Activated naive CD8-positive, alpha-beta T cell (primary cell): ENCODE measurements at regions not wholly inside any gene's neighbourhood (a gene's known extent, or its start where the extent isn't known, plus 50 kb on each side); places are given as distances from the start of the nearest gene placed in this dataset.

Source experiments
- H3K27ac Mint-ChIP-seq: one replicate; pipeline ENCODE4 v1.8.0; 2021; ENCODE audit warnings: mixed read lengths
- H3K27me3 Mint-ChIP-seq: one replicate; pipeline ENCODE4 v1.8.0; 2021; ENCODE audit warnings: mixed read lengths
- H3K36me3 Mint-ChIP-seq: one replicate; pipeline ENCODE4 v1.8.0; 2021; ENCODE audit warnings: mixed read lengths
- H3K4me1 Mint-ChIP-seq: one replicate; pipeline ENCODE4 v1.8.0; 2021; ENCODE audit warnings: low read depth, mixed read lengths
- H3K4me3 Mint-ChIP-seq: one replicate; pipeline ENCODE4 v1.8.0; 2021; ENCODE audit warnings: mild to moderate bottlenecking, mixed read lengths
- H3K9me3 Mint-ChIP-seq: one replicate; pipeline ENCODE4 v1.8.0; 2021; ENCODE audit warnings: low read depth, mixed read lengths

DNA sequence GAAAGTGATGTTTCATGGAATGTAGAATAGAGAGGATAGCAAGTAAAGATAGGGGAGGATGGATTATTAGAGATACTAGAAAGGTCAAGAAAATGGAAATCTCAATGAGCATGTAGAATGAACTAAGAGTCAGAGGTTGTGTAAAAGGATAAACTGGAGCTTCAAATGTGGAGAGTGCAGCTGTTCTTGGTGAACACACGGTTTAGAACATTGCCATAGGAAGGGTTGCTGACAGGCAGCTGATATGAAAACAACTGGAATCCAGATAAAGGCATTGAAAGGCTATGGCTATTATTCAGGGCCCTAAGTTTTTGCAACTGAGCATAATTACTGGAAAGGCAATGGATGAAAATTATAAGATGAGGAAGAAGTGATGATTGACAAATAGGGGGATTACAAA is 239.6 kb upstream of the VEGFC start:
- Mint-ChIP-seq H3K27ac (no peak overlapping the region), H3K9me3 (no peaks in the 10 kb centered on the region), H3K4me3 (no peak overlapping the region), H3K36me3 (no peaks in the 10 kb centered on the region), H3K4me1 (no peaks in the 10 kb centered on the region), H3K27me3 (no peaks in the 10 kb centered on the region)

DNA sequence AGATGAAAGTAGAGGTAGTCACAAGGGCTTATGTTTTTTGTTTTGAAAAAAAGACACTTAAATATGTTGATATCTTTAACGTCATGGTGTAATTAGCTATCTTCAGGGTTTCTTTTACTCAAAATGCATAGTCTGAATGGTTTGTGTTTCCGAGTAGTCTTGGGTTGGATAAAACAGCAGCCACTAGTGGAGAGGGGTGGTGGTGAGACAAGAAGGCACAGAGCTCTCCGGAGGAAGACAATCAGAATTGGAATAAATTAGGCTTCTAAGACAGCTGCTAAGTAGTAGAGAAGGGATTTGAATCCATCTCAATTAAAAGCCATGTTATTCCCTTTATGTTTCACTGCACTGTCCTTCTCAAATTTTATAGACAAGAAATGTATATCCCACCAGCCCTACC is 240.4 kb upstream of the VEGFC start:
- Mint-ChIP-seq H3K36me3 (no peaks in the 10 kb centered on the region), H3K27me3 (peaks cover 3% of the 10 kb centered on the region), H3K4me3 (no peak overlapping the region), H3K4me1 (no peaks in the 10 kb centered on the region), H3K27ac (no peak overlapping the region), H3K9me3 (no peaks in the 10 kb centered on the region)

- no peak overlapping the region for H3K27ac Mint-ChIP-seq
- H3K4me3 Mint-ChIP-seq = no peak overlapping the region
- peaks cover 3% of the 10 kb centered on the region for H3K27me3 Mint-ChIP-seq
- no peaks in the 10 kb centered on the region for H3K4me1 Mint-ChIP-seq
- no peaks in the 10 kb centered on the region for H3K9me3 Mint-ChIP-seq
- H3K36me3 Mint-ChIP-seq = no peaks in the 10 kb centered on the region
Observed at GRCh38 chr4:177033632-177034031, 240.9 kb upstream of the VEGFC start.

GRCh38 chr4:177041356-177041755 is 248.6 kb upstream of the VEGFC start:
- Mint-ChIP-seq H3K27me3 (peaks cover 3% of the 10 kb centered on the region), H3K4me1 (no peaks in the 10 kb centered on the region), H3K27ac (no peak overlapping the region), H3K36me3 (no peaks in the 10 kb centered on the region), H3K4me3 (no peak overlapping the region), H3K9me3 (no peaks in the 10 kb centered on the region)

- H3K27ac Mint-ChIP-seq = no peak overlapping the region
- H3K4me3 Mint-ChIP-seq = no peak overlapping the region
- H3K4me1 Mint-ChIP-seq = no peaks in the 10 kb centered on the region
- peaks cover 4% of the 10 kb centered on the region for H3K27me3 Mint-ChIP-seq
- H3K36me3 Mint-ChIP-seq = no peaks in the 10 kb centered on the region
- H3K9me3 Mint-ChIP-seq = no peaks in the 10 kb centered on the region
Observed at GRCh38 chr4:177047070-177047850, 254.5 kb upstream of the VEGFC start.

DNA sequence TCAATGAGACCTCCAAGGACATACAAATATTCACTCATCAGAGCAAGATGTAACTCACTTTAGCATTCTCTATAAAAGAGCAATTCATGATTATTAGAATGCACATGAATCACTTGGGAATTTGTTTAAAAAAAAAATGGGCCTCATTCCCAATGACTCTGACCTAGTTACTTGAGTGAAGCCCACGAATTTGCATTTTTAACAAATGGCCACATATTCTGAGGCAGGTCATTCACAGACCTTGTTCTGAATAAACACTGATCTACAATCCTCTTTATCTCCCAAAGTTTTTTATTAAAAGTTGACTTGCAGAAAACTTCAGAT is 255.1 kb upstream of the VEGFC start:
- no peak overlapping the region for H3K27ac Mint-ChIP-seq
- H3K9me3 Mint-ChIP-seq = no peaks in the 10 kb centered on the region
- H3K4me3 Mint-ChIP-seq = no peak overlapping the region
- no peaks in the 10 kb centered on the region for H3K4me1 Mint-ChIP-seq
- H3K36me3 Mint-ChIP-seq = no peaks in the 10 kb centered on the region
- peaks cover 4% of the 10 kb centered on the region for H3K27me3 Mint-ChIP-seq

DNA sequence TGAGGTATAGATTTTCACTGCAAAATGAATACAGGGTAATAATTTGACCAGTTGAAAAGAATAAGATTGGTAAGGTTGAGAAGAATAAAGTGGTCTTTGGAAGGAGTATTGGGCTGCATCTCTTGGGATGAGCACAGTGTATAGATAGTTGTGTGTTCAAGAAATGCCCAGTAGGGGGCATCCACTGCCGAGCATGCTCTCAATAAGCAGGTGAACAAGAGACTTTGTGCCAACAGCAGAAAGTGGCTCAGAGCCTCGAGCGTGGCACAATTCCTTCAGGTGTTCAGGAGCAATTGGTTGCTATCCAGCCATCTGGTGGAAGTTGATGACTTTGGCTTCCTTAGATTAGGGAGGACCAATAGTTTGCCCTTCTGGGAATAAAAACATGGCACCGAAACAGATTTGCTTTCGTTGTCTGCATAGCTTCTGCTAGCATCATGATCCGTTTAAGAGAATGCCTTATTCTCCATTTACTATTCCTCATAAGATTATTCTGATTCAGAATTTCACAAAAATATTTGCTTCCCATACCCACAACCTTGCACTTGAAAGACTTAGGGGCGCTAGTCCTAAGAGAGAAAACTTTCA is 258.1 kb upstream of the NEIL3 start:
- Mint-ChIP-seq H3K27me3 (peaks cover 6% of the 10 kb centered on the region), H3K4me1 (no peaks in the 10 kb centered on the region), H3K36me3 (no peaks in the 10 kb centered on the region), H3K9me3 (no peaks in the 10 kb centered on the region), H3K4me3 (no peak overlapping the region), H3K27ac (no peak overlapping the region)

GRCh38 chr4:177052211-177052934 is 257.3 kb upstream of the NEIL3 start:
- Mint-ChIP-seq H3K4me3 (no peak overlapping the region), H3K36me3 (no peaks in the 10 kb centered on the region), H3K4me1 (no peaks in the 10 kb centered on the region), H3K9me3 (no peaks in the 10 kb centered on the region), H3K27me3 (peaks cover 6% of the 10 kb centered on the region), H3K27ac (no peak overlapping the region)

- H3K36me3 Mint-ChIP-seq = no peaks in the 10 kb centered on the region
- H3K4me1 Mint-ChIP-seq = no peaks in the 10 kb centered on the region
- no peaks in the 10 kb centered on the region for H3K9me3 Mint-ChIP-seq
- H3K27ac Mint-ChIP-seq = no peak overlapping the region
- no peak overlapping the region for H3K4me3 Mint-ChIP-seq
- peaks cover 5% of the 10 kb centered on the region for H3K27me3 Mint-ChIP-seq
Observed at GRCh38 chr4:177057186-177057585, 252.5 kb upstream of the NEIL3 start.

DNA sequence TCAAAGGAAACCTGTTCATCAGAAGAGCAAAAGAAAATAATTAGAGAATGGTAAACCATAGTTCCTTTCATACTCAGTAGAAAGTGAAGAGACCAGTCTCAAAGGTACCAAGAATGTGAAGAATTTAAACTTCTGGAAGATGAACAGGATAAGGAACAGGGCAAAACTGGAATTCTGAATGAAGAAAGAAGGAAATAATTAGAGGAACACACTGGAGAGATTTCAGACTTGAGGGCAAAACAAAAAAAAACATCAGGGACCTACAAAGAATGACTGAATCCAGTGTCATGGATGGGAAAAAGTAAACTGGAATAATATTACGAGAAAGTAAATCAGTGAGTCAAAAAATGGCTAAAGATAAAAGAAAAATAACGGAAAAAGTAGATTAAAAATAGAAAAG is 245.6 kb upstream of the NEIL3 start:
- Mint-ChIP-seq H3K9me3 (no peaks in the 10 kb centered on the region), H3K36me3 (no peaks in the 10 kb centered on the region), H3K4me3 (no peak overlapping the region), H3K27me3 (peaks cover 3% of the 10 kb centered on the region), H3K4me1 (no peaks in the 10 kb centered on the region), H3K27ac (no peak overlapping the region)

GRCh38 chr4:177064729-177065394 is 244.8 kb upstream of the NEIL3 start:
- Mint-ChIP-seq H3K27ac (no peak overlapping the region), H3K27me3 (no peaks in the 10 kb centered on the region), H3K9me3 (no peaks in the 10 kb centered on the region), H3K4me1 (no peaks in the 10 kb centered on the region), H3K36me3 (no peaks in the 10 kb centered on the region), H3K4me3 (no peak overlapping the region)

GRCh38 chr4:177066746-177067145 is 242.9 kb upstream of the NEIL3 start:
- Mint-ChIP-seq H3K27ac (no peak overlapping the region), H3K4me1 (no peaks in the 10 kb centered on the region), H3K27me3 (no peaks in the 10 kb centered on the region), H3K9me3 (no peaks in the 10 kb centered on the region), H3K4me3 (no peak overlapping the region), H3K36me3 (no peaks in the 10 kb centered on the region)

- H3K36me3 Mint-ChIP-seq = no peaks in the 10 kb centered on the region
- no peak overlapping the region for H3K4me3 Mint-ChIP-seq
- H3K4me1 Mint-ChIP-seq = no peaks in the 10 kb centered on the region
- no peaks in the 10 kb centered on the region for H3K9me3 Mint-ChIP-seq
- no peaks in the 10 kb centered on the region for H3K27me3 Mint-ChIP-seq
- H3K27ac Mint-ChIP-seq = no peak overlapping the region
Observed at GRCh38 chr4:177070533-177071058, 239.1 kb upstream of the NEIL3 start.

GRCh38 chr4:177077095-177077971 is 232.3 kb upstream of the NEIL3 start:
- no peaks in the 10 kb centered on the region for H3K4me1 Mint-ChIP-seq
- H3K27ac Mint-ChIP-seq = no peak overlapping the region
- H3K4me3 Mint-ChIP-seq = no peak overlapping the region
- H3K27me3 Mint-ChIP-seq = no peaks in the 10 kb centered on the region
- no peaks in the 10 kb centered on the region for H3K36me3 Mint-ChIP-seq
- H3K9me3 Mint-ChIP-seq = no peaks in the 10 kb centered on the region
